ENCODE measurements at regions not wholly inside any gene's neighbourhood (a gene's known extent, or its start where the extent isn't known, plus 50 kb on each side); places are given as distances from the start of the nearest gene placed in this dataset.

- peaks cover 0 to 5% of the 10 kb centered on the region in 2 donors for H3K4me1 ChIP-seq (ENCODE audit: control insufficient read depth in 2 of 2, insufficient read depth in 1 of 2, low read depth in 1 of 2, low read length in 2 of 2)
- no peak overlapping the region for H3K4me2 ChIP-seq (ENCODE audit: insufficient read depth, low read length, poor library complexity, severe bottlenecking)
- no peak overlapping the region for H3K27ac ChIP-seq (replicated peaks; ENCODE audit: low read length)
- no CpG with 5 or more reads among the region's 5 CpGs for WGBS, 2 donors (ENCODE audit: extremely low coverage in 2 of 2, insufficient read length in 2 of 2, insufficient replicate concordance in 1 of 2)
- H3K9me3 ChIP-seq (replicated peaks in 1 of 2; ENCODE audit: control insufficient read depth in 2 of 2, insufficient read depth in 1 of 2, low read depth in 1 of 2, low read length in 2 of 2), result no peaks in the 10 kb centered on the region
- no peak overlapping the region for H2BK120ac ChIP-seq (ENCODE audit: low read depth, low read length)
- no peaks in the 10 kb centered on the region for H3K27me3 ChIP-seq (ENCODE audit: control insufficient read depth in 3 of 3, insufficient read depth in 3 of 3, low read depth in 1 of 3, low read length in 3 of 3)
- no peak overlapping the region for H3K18ac ChIP-seq (ENCODE audit: low read length)
- H3K36me3 ChIP-seq (replicated peaks in 1 of 2; ENCODE audit: control insufficient read depth in 2 of 2, insufficient read depth in 2 of 2, low read length in 2 of 2), result no peaks in the 10 kb centered on the region
- no peak overlapping the region for H3K4me3 ChIP-seq (ENCODE audit: low read length in 2 of 2)
- no peak overlapping the region for H2AK5ac ChIP-seq (ENCODE audit: low read depth, low read length)
- no peaks in the 10 kb centered on the region for H3K79me1 ChIP-seq (ENCODE audit: low read depth, low read length)
- no peak overlapping the region for H2AFZ ChIP-seq (ENCODE audit: low read length)
- H3K4ac ChIP-seq (ENCODE audit: low read length), result no peak overlapping the region
- H2BK5ac ChIP-seq (ENCODE audit: low read length), result no peak overlapping the region
- H3K14ac ChIP-seq (ENCODE audit: low read length), result no peak overlapping the region
- H3K23ac ChIP-seq (ENCODE audit: low read depth, low read length, poor library complexity), result no peak overlapping the region
- no peak for DNase-seq (ENCODE audit: low spot score)
- no peak overlapping the region for H4K91ac ChIP-seq (ENCODE audit: low read depth, low read length, poor library complexity)
- no peak overlapping the region for H2BK15ac ChIP-seq (ENCODE audit: low read length)
- H4K8ac ChIP-seq (ENCODE audit: low read depth, low read length), result no peak overlapping the region
- H2BK12ac ChIP-seq (ENCODE audit: low read length), result no peak overlapping the region
- H3K9ac ChIP-seq (ENCODE audit: low read depth, low read length, poor library complexity), result no peak overlapping the region
These were observed 473.9 kb upstream of the UBE2E2 start for GRCh38 chr3:22729212-22729611.

DNA sequence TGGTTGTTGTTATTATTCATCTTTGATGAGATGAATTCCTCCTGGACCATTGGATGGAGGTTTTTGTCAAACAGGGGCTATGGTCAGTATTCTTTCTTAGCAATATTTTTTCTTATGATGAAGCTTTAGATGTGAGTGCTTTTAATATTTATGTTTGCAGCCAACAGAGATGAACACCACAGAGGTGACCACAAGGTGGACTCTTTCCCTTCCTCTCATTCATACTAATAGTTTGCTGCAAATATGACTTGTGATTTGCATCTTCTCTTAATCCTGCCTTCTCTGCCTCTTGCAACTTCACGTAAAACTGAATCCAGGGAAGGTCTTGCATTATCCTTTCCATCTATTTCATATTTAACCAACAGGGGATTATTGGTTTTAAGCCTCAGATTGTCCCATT lies 473.1 kb upstream of the UBE2E2 start:
- Histone ChIP-seq H2BK12ac (ENCODE audit: low read length) (no peak overlapping the region), H3K4ac (ENCODE audit: low read length) (no peak overlapping the region), H3K4me1 (ENCODE audit: control insufficient read depth in 2 of 2, insufficient read depth in 1 of 2, low read depth in 1 of 2, low read length in 2 of 2) (peaks cover 0 to 5% of the 10 kb centered on the region in 2 donors), H3K18ac (ENCODE audit: low read length) (no peak overlapping the region), H3K4me3 (ENCODE audit: low read length in 2 of 2) (no peak overlapping the region), H3K4me2 (ENCODE audit: insufficient read depth, low read length, poor library complexity, severe bottlenecking) (no peak overlapping the region), H2BK5ac (ENCODE audit: low read length) (no peak overlapping the region), H2AFZ (ENCODE audit: low read length) (no peak overlapping the region), H3K79me1 (ENCODE audit: low read depth, low read length) (no peaks in the 10 kb centered on the region), H3K14ac (ENCODE audit: low read length) (no peak overlapping the region), H3K9me3 (replicated peaks in 1 of 2; ENCODE audit: control insufficient read depth in 2 of 2, insufficient read depth in 1 of 2, low read depth in 1 of 2, low read length in 2 of 2) (no peaks in the 10 kb centered on the region), H3K27me3 (ENCODE audit: control insufficient read depth in 3 of 3, insufficient read depth in 3 of 3, low read depth in 1 of 3, low read length in 3 of 3) (no peaks in the 10 kb centered on the region), H2BK120ac (ENCODE audit: low read depth, low read length) (no peak overlapping the region), H3K9ac (ENCODE audit: low read depth, low read length, poor library complexity) (no peak overlapping the region), H4K8ac (ENCODE audit: low read depth, low read length) (no peak overlapping the region), H4K91ac (ENCODE audit: low read depth, low read length, poor library complexity) (no peak overlapping the region), H2BK15ac (ENCODE audit: low read length) (no peak overlapping the region), H2AK5ac (ENCODE audit: low read depth, low read length) (no peak overlapping the region), H3K36me3 (replicated peaks in 1 of 2; ENCODE audit: control insufficient read depth in 2 of 2, insufficient read depth in 2 of 2, low read length in 2 of 2) (no peaks in the 10 kb centered on the region), H3K23ac (ENCODE audit: low read depth, low read length, poor library complexity) (no peak overlapping the region), H3K27ac (replicated peaks; ENCODE audit: low read length) (no peak overlapping the region)
- no peak for DNase-seq (ENCODE audit: low spot score)
- no CpG with 5 or more reads among the region's 1 CpG for WGBS, 2 donors (ENCODE audit: extremely low coverage in 2 of 2, insufficient read length in 2 of 2, insufficient replicate concordance in 1 of 2)

GRCh38 chr3:22730701-22731100 lies 472.4 kb upstream of the UBE2E2 start:
- Histone ChIP-seq H3K9ac (ENCODE audit: low read depth, low read length, poor library complexity) (no peak overlapping the region), H4K8ac (ENCODE audit: low read depth, low read length) (no peak overlapping the region), H2AK5ac (ENCODE audit: low read depth, low read length) (no peak overlapping the region), H3K14ac (ENCODE audit: low read length) (no peak overlapping the region), H3K4me2 (ENCODE audit: insufficient read depth, low read length, poor library complexity, severe bottlenecking) (no peak overlapping the region), H2BK5ac (ENCODE audit: low read length) (no peak overlapping the region), H2BK120ac (ENCODE audit: low read depth, low read length) (no peak overlapping the region), H4K91ac (ENCODE audit: low read depth, low read length, poor library complexity) (no peak overlapping the region), H3K4ac (ENCODE audit: low read length) (no peak overlapping the region), H3K23ac (ENCODE audit: low read depth, low read length, poor library complexity) (no peak overlapping the region), H3K4me1 (ENCODE audit: control insufficient read depth in 2 of 2, insufficient read depth in 1 of 2, low read depth in 1 of 2, low read length in 2 of 2) (peaks cover 0 to 5% of the 10 kb centered on the region in 2 donors), H3K4me3 (ENCODE audit: low read length in 2 of 2) (no peak overlapping the region), H3K79me1 (ENCODE audit: low read depth, low read length) (no peaks in the 10 kb centered on the region), H3K27ac (replicated peaks; ENCODE audit: low read length) (no peak overlapping the region), H3K18ac (ENCODE audit: low read length) (no peak overlapping the region), H3K9me3 (replicated peaks in 1 of 2; ENCODE audit: control insufficient read depth in 2 of 2, insufficient read depth in 1 of 2, low read depth in 1 of 2, low read length in 2 of 2) (no peaks in the 10 kb centered on the region), H2BK15ac (ENCODE audit: low read length) (no peak overlapping the region), H2AFZ (ENCODE audit: low read length) (no peak overlapping the region), H3K36me3 (replicated peaks in 1 of 2; ENCODE audit: control insufficient read depth in 2 of 2, insufficient read depth in 2 of 2, low read length in 2 of 2) (no peaks in the 10 kb centered on the region), H2BK12ac (ENCODE audit: low read length) (no peak overlapping the region), H3K27me3 (ENCODE audit: control insufficient read depth in 3 of 3, insufficient read depth in 3 of 3, low read depth in 1 of 3, low read length in 3 of 3) (no peaks in the 10 kb centered on the region)
- WGBS, 2 donors (ENCODE audit: extremely low coverage in 2 of 2, insufficient read length in 2 of 2, insufficient replicate concordance in 1 of 2), result no CpG with 5 or more reads among the region's 1 CpG
- no peak for DNase-seq (ENCODE audit: low spot score)

DNA sequence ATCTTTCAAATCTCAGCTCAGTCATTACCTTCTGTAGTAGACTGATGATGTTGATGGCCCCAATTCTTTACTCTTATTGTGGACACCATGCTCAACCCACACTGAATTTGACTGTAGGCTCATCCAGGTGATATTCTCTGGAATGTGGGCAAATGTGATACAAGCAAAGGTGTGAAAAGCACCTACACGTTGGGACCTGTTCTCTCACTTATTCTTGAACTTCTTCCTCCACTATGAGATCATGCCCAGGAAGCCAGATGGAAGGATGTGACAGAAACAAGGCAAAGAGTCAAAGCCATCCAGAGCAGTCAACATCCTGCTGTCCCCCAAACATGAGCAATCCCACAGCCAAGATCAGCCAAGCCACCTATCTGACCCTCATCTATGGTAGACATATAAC lies 471.2 kb upstream of the UBE2E2 start:
- H3K4me2 ChIP-seq (ENCODE audit: insufficient read depth, low read length, poor library complexity, severe bottlenecking), result no peak overlapping the region
- H2BK120ac ChIP-seq (ENCODE audit: low read depth, low read length), result no peak overlapping the region
- H2BK5ac ChIP-seq (ENCODE audit: low read length), result no peak overlapping the region
- DNase-seq (ENCODE audit: low spot score), result no peak
- no peak overlapping the region for H2BK12ac ChIP-seq (ENCODE audit: low read length)
- H2BK15ac ChIP-seq (ENCODE audit: low read length), result no peak overlapping the region
- no peaks in the 10 kb centered on the region for H3K36me3 ChIP-seq (replicated peaks in 1 of 2; ENCODE audit: control insufficient read depth in 2 of 2, insufficient read depth in 2 of 2, low read length in 2 of 2)
- H4K8ac ChIP-seq (ENCODE audit: low read depth, low read length), result no peak overlapping the region
- H3K4me1 ChIP-seq (ENCODE audit: control insufficient read depth in 2 of 2, insufficient read depth in 1 of 2, low read depth in 1 of 2, low read length in 2 of 2), result peaks cover 0 to 5% of the 10 kb centered on the region in 2 donors
- H3K27me3 ChIP-seq (ENCODE audit: control insufficient read depth in 3 of 3, insufficient read depth in 3 of 3, low read depth in 1 of 3, low read length in 3 of 3), result no peaks in the 10 kb centered on the region
- H3K4ac ChIP-seq (ENCODE audit: low read length), result no peak overlapping the region
- WGBS, 2 donors (ENCODE audit: extremely low coverage in 2 of 2, insufficient read length in 2 of 2, insufficient replicate concordance in 1 of 2), result no CpG with 5 or more reads among the region's 1 CpG
- H3K9ac ChIP-seq (ENCODE audit: low read depth, low read length, poor library complexity), result no peak overlapping the region
- no peak overlapping the region for H4K91ac ChIP-seq (ENCODE audit: low read depth, low read length, poor library complexity)
- no peak overlapping the region for H3K4me3 ChIP-seq (ENCODE audit: low read length in 2 of 2)
- H2AK5ac ChIP-seq (ENCODE audit: low read depth, low read length), result no peak overlapping the region
- no peaks in the 10 kb centered on the region for H3K79me1 ChIP-seq (ENCODE audit: low read depth, low read length)
- H3K18ac ChIP-seq (ENCODE audit: low read length), result no peak overlapping the region
- H3K23ac ChIP-seq (ENCODE audit: low read depth, low read length, poor library complexity), result no peak overlapping the region
- H3K9me3 ChIP-seq (replicated peaks in 1 of 2; ENCODE audit: control insufficient read depth in 2 of 2, insufficient read depth in 1 of 2, low read depth in 1 of 2, low read length in 2 of 2), result no peaks in the 10 kb centered on the region
- H3K27ac ChIP-seq (replicated peaks; ENCODE audit: low read length), result no peak overlapping the region
- H3K14ac ChIP-seq (ENCODE audit: low read length), result no peak overlapping the region
- H2AFZ ChIP-seq (ENCODE audit: low read length), result no peak overlapping the region
